HFFc6 (cell line): ENCODE measurements at regions not wholly inside any gene's neighbourhood (a gene's known extent, or its start where the extent isn't known, plus 50 kb on each side); places are given as distances from the start of the nearest gene placed in this dataset.

ENCODE experiments used
- DNase-seq: peaks from one replicate; pipeline ENCODE4 v3.0.0-alpha.2; 2018
- H3K27ac Mint-ChIP-seq: 2 replicates; pipeline ENCODE4 v1.8.0; 2020; ENCODE audit warnings: mild to moderate bottlenecking, mixed read lengths
- H3K27me3 Mint-ChIP-seq: 2 replicates; pipeline ENCODE4 v1.8.0; 2021; ENCODE audit warnings: mild to moderate bottlenecking, moderate library complexity, mixed read lengths; ENCODE audit not compliant: insufficient read depth
- H3K36me3 Mint-ChIP-seq: 2 replicates; pipeline ENCODE4 v1.8.0; 2021; ENCODE audit warnings: low read depth, mixed read lengths
- H3K4me1 Mint-ChIP-seq: 2 replicates; pipeline ENCODE4 v1.8.0; 2020; ENCODE audit warnings: low read depth, mixed read lengths
- H3K4me3 Mint-ChIP-seq: 2 replicates; pipeline ENCODE4 v1.8.0; 2020; ENCODE audit warnings: mild to moderate bottlenecking, moderate library complexity, mixed read lengths
- H3K9me3 Mint-ChIP-seq: 2 replicates; pipeline ENCODE4 v1.8.0; 2020; ENCODE audit warnings: mild to moderate bottlenecking, mixed read lengths
- TF ChIP-seq, protein P1 (sequence below): fragments of 200-600 bp; sonication (generic); IDR thresholded peaks from 2 replicates; pipeline ENCODE4 v1.5.0; 2021; ENCODE audit warnings: antibody characterized with exemption, mild to moderate bottlenecking

GRCh38 chr2:183798535-183798934 is 674.3 kb downstream of the NUP35 start:
- Mint-ChIP-seq H3K27ac (no peak overlapping the region), H3K27me3 (no peaks in the 10 kb centered on the region; the same call in none of the 2 replicates), H3K4me3 (no peak overlapping the region), H3K9me3 (peaks cover 49% of the 10 kb centered on the region), H3K36me3 (no peaks in the 10 kb centered on the region), H3K4me1 (no peaks in the 10 kb centered on the region)
- TF ChIP-seq, protein P1, sequence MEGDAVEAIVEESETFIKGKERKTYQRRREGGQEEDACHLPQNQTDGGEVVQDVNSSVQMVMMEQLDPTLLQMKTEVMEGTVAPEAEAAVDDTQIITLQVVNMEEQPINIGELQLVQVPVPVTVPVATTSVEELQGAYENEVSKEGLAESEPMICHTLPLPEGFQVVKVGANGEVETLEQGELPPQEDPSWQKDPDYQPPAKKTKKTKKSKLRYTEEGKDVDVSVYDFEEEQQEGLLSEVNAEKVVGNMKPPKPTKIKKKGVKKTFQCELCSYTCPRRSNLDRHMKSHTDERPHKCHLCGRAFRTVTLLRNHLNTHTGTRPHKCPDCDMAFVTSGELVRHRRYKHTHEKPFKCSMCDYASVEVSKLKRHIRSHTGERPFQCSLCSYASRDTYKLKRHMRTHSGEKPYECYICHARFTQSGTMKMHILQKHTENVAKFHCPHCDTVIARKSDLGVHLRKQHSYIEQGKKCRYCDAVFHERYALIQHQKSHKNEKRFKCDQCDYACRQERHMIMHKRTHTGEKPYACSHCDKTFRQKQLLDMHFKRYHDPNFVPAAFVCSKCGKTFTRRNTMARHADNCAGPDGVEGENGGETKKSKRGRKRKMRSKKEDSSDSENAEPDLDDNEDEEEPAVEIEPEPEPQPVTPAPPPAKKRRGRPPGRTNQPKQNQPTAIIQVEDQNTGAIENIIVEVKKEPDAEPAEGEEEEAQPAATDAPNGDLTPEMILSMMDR = no peak
- DNase-seq = no peak

DNA sequence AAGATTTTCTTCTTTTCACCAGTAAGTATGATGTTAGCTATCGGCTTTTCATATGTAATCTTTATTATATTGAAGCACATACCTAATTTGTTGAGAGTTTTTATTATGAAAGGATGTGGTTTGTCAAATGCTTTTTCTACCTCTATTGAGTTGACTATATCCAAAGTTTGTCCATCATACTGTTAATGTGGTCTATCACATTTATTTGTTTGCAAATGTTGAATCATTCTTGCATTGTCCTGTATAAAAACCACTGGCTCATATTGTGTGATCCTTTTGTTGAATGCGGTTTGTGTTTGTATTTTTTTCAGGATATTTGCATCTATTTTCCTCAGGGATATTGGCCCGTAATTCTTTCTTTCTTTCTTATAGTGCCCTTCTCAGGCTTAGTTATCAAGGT is 675.5 kb downstream of the NUP35 start:
- Mint-ChIP-seq H3K27me3 (no peaks in the 10 kb centered on the region; the same call in none of the 2 replicates), H3K4me1 (no peaks in the 10 kb centered on the region), H3K27ac (no peak overlapping the region), H3K9me3 (peaks cover 44% of the 10 kb centered on the region), H3K36me3 (no peaks in the 10 kb centered on the region), H3K4me3 (no peak overlapping the region)
- DNase-seq = no peak
- TF ChIP-seq, protein P1 = no peak

GRCh38 chr2:183803596-183803995 is 679.4 kb downstream of the NUP35 start:
- DNase-seq = no peak
- Mint-ChIP-seq H3K9me3 (peaks cover 48% of the 10 kb centered on the region), H3K27me3 (no peaks in the 10 kb centered on the region; the same call in none of the 2 replicates), H3K36me3 (no peaks in the 10 kb centered on the region), H3K4me3 (no peak overlapping the region), H3K4me1 (no peaks in the 10 kb centered on the region), H3K27ac (no peak overlapping the region)
- TF ChIP-seq, protein P1 = no peak

- no peak for DNase-seq
- H3K27me3 Mint-ChIP-seq = no peaks in the 10 kb centered on the region
- no peaks in the 10 kb centered on the region for H3K36me3 Mint-ChIP-seq
- peaks cover 61% of the 10 kb centered on the region for H3K9me3 Mint-ChIP-seq
- H3K27ac Mint-ChIP-seq = no peak overlapping the region
- TF ChIP-seq, protein P1 = no peak
- no peak overlapping the region for H3K4me3 Mint-ChIP-seq
- H3K4me1 Mint-ChIP-seq = no peaks in the 10 kb centered on the region
These were observed 683.6 kb downstream of the NUP35 start for GRCh38 chr2:183807870-183808269.

- H3K36me3 Mint-ChIP-seq = no peaks in the 10 kb centered on the region
- H3K4me1 Mint-ChIP-seq = no peaks in the 10 kb centered on the region
- no peak overlapping the region for H3K27ac Mint-ChIP-seq
- H3K27me3 Mint-ChIP-seq = no peaks in the 10 kb centered on the region
- no peak overlapping the region for H3K4me3 Mint-ChIP-seq
- DNase-seq = no peak
- peaks cover 51% of the 10 kb centered on the region for H3K9me3 Mint-ChIP-seq
- TF ChIP-seq, protein P1 = no peak
These were observed 685.2 kb downstream of the NUP35 start for GRCh38 chr2:183809404-183809803.

GRCh38 chr2:183811281-183811680 is 687.0 kb downstream of the NUP35 start:
- Mint-ChIP-seq H3K27ac (no peak overlapping the region), H3K4me3 (no peak overlapping the region), H3K4me1 (no peaks in the 10 kb centered on the region), H3K9me3 (peaks cover 46% of the 10 kb centered on the region), H3K27me3 (no peaks in the 10 kb centered on the region; the same call in 1 of the 2 replicates), H3K36me3 (no peaks in the 10 kb centered on the region)
- TF ChIP-seq, protein P1 = no peak
- DNase-seq = no peak
